Calu3 (cell line): ENCODE measurements at regions not wholly inside any gene's neighbourhood (a gene's known extent, or its start where the extent isn't known, plus 50 kb on each side); places are given as distances from the start of the nearest gene placed in this dataset.

Source experiments
- BruUV-seq: library from RNA; stranded (reverse); fragments of 400-500 nt; replicated peaks from 2 replicates; lab custom pipeline; 2021; lab: Mats Ljungman, UMichigan
- CTCF ChIA-PET: fragments of 300-600 bp; sonication (Branson Sonifier 250); formaldehyde crosslinking; loops from one replicate; lab custom pipeline; 2022; ENCODE audit warnings: antibody characterized with exemption; lab: Charles Lee
- DNase-seq: peaks from one replicate; pipeline ENCODE4 v3.0.0; 2022
- H3K27ac Mint-ChIP-seq: one replicate; pipeline ENCODE4 v1.8.0; 2022; ENCODE audit warnings: mixed read lengths; ENCODE audit not compliant: unreplicated experiment
- H3K27me3 Mint-ChIP-seq: one replicate; pipeline ENCODE4 v1.8.0; 2022; ENCODE audit warnings: mixed read lengths; ENCODE audit not compliant: unreplicated experiment
- H3K36me3 Mint-ChIP-seq: one replicate; pipeline ENCODE4 v1.8.0; 2022; ENCODE audit warnings: mild to moderate bottlenecking, moderate library complexity, mixed read lengths; ENCODE audit not compliant: insufficient read depth, unreplicated experiment
- H3K4me1 Mint-ChIP-seq: one replicate; pipeline ENCODE4 v1.8.0; 2022; ENCODE audit warnings: mild to moderate bottlenecking, low read depth, mixed read lengths; ENCODE audit not compliant: unreplicated experiment
- H3K4me3 Mint-ChIP-seq: one replicate; pipeline ENCODE4 v1.8.0; 2022; ENCODE audit warnings: mild to moderate bottlenecking, low read depth, moderate library complexity, mixed read lengths; ENCODE audit not compliant: unreplicated experiment
- H3K9me3 Mint-ChIP-seq: one replicate; pipeline ENCODE4 v1.8.0; 2022; ENCODE audit warnings: low read depth, mixed read lengths; ENCODE audit not compliant: unreplicated experiment
- CTCF ChIP-seq: fragments of 200-600 bp; IDR thresholded peaks from one replicate; pipeline ENCODE4 v1.8.0; 2022; ENCODE audit warnings: antibody characterized with exemption; ENCODE audit not compliant: unreplicated experiment
- intact Hi-C: fragments of 100-400 bp; cut with micrococcal nuclease; formaldehyde crosslinking; loops from one replicate; pipeline ENCODE4 v1.10.0; 2022; ENCODE audit not compliant: unreplicated experiment

DNA sequence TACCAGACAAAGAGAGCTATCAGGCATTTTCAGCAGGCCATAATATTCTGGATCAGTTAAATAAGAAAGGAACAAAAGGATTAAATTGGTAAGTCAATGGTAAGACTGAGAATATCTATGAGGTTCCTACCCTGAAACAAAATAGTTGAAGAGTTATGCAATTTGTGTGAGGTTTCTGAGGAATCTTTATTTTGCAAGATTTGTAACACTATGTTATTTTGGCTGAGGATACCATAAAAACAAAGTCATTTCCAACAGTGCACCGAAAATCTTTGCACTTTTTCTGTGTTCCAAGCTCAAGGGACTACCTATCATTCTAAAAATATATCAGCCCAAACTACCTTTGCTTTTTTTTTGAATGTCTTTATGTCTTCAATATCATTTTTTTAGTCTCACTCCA lies 383.3 kb upstream of the CITED2 start:
- TF ChIP-seq CTCF, result no peak
- Mint-ChIP-seq H3K9me3 (no peaks in the 10 kb centered on the region), H3K4me1 (peaks cover 10% of the 10 kb centered on the region), H3K36me3 (no peaks in the 10 kb centered on the region), H3K27ac (no peak overlapping the region), H3K27me3 (no peaks in the 10 kb centered on the region), H3K4me3 (no peak overlapping the region)
- no peak for DNase-seq
- CTCF ChIA-PET, result no interaction called here
- BruUV-seq, result no TSS peak
- intact Hi-C loops, result no loop called here

DNA sequence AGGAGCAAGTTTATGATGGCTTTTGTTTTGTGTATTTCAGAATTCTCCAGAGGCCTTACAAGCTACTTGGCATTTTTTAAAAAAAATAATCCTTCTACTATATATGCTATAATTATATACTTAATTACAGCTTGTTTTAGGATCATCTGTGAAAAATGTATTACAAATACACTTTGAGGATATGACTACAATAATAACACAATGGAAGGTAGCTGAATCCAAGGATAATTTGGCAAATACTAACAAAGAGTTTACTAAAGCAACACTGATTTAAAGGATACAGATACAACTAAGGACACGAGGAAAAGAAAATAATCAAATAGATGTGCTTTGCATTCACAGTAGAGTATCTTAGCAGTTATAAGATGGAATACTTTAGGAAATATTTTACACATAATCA lies 381.9 kb upstream of the CITED2 start:
- H3K4me1 Mint-ChIP-seq, result peaks cover 10% of the 10 kb centered on the region
- BruUV-seq, result no TSS peak
- no peaks in the 10 kb centered on the region for H3K36me3 Mint-ChIP-seq
- TF ChIP-seq CTCF, result no peak
- no peaks in the 10 kb centered on the region for H3K9me3 Mint-ChIP-seq
- CTCF ChIA-PET, result interaction anchor here (0.7 kb wide), 1 partner anchor 238 kb away, joined by 4 read pairs; no protein-coding TSS in a partner anchor
- no peak overlapping the region for H3K27ac Mint-ChIP-seq
- no peaks in the 10 kb centered on the region for H3K27me3 Mint-ChIP-seq
- no peak overlapping the region for H3K4me3 Mint-ChIP-seq
- no peak for DNase-seq
- intact Hi-C loops, result no loop called here

DNA sequence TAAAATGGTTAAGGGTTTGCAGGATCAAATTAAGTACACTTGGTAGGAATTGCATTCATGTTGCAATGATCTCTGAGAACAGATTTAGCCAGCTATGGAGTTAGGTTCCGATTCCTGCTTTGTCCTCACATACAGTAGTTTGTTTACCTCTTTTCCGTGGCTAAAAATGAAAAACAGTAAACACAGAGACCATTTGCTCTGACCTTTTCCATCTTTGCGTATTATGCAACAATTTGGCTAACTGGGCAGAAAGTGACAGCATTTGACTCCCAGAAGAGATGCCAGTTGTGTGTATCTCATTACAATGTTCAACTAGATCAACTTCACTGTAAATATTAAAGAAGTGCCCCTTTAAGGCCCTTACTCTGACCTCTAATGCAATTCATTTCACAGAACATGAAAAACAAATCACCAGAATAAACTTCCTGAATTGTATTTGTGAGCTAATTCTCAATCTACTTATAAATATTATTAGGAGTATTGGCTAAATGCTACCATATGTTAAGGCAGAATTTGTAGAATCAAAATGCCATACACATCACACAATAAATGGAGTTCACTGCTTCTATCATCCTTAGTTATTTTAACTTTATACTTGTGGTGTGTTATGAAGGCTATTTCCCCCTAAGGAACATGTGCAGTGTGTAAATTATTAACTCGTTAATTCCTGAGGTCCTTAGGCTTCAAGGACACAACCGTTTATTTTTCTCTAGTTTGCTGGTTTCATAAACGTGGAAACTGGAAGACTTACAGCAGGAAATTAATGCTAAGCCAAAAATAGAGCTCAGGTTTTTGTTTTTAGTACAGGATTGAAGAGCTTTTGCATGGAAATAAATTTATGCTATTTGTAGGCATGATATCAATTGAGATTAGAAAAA lies 380.7 kb upstream of the CITED2 start:
- Mint-ChIP-seq H3K9me3 (no peaks in the 10 kb centered on the region), H3K36me3 (no peaks in the 10 kb centered on the region), H3K4me3 (no peak overlapping the region), H3K4me1 (peaks cover 10% of the 10 kb centered on the region), H3K27ac (no peak overlapping the region), H3K27me3 (no peaks in the 10 kb centered on the region)
- intact Hi-C loops, result no loop called here
- TF ChIP-seq CTCF, result no peak
- no TSS peak for BruUV-seq
- CTCF ChIA-PET, result interaction anchor here (0.6 kb wide), 1 partner anchor 474 kb away, joined by 4 read pairs; no protein-coding TSS in a partner anchor
- DNase-seq, result no peak

DNA sequence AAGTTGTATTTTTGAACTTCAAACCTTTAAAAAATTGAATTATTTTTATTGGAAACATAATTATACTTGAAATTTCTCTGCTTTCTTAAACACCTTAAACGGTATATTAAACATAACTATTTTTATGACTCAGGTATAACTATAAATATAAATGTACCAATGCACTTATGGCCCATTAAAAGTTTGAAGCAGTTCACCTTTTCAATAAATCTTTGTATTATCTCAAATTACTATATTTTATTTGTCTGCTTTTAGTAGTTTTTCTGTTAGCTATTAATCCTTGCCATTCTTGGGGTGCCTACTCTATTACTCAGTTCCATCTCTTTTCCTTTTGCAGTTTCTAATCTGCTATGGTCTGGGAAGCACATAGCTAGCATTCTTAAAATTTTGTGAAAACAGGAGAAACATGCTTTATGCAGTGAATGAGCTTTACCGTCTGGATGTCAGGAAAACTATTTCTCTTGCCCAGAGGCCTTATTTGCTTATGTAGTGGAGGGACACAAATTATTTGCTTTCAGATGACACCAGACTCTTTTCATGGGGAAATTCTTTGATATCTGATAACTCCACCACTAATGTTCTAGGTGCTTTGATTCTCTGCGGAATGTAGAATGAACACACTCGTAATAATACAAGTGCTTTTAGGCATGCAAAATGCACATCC lies 378.9 kb upstream of the CITED2 start:
- peaks cover 18% of the 10 kb centered on the region for H3K4me1 Mint-ChIP-seq
- CTCF ChIA-PET, result no interaction called here
- DNase-seq, result no peak
- BruUV-seq, result no TSS peak
- intact Hi-C loops, result no loop called here
- no peak overlapping the region for H3K4me3 Mint-ChIP-seq
- no peak for TF ChIP-seq CTCF
- H3K27me3 Mint-ChIP-seq, result no peaks in the 10 kb centered on the region
- no peaks in the 10 kb centered on the region for H3K36me3 Mint-ChIP-seq
- no peak overlapping the region for H3K27ac Mint-ChIP-seq
- no peaks in the 10 kb centered on the region for H3K9me3 Mint-ChIP-seq
